ENCODE measurements at regions not wholly inside any gene's neighbourhood (a gene's known extent, or its start where the extent isn't known, plus 50 kb on each side); places are given as distances from the start of the nearest gene placed in this dataset.
"Not testable (repeated sequence)": the region's sequence is repeated elsewhere in the genome, so short reads cannot be mapped to it uniquely, and the experiment has no call there.

GRCh38 chr5:92734211-92734940, 846.6 kb downstream of the NR2F1-AS1 start:
- no peak for DNase-seq (ENCODE audit: low read depth, low spot score)
- in situ Hi-C loops (cut with HindIII; ENCODE audit: low pct_unique_long_range_greater_than_20kb, low sequenced_read_pairs), result no loop called here

DNA sequence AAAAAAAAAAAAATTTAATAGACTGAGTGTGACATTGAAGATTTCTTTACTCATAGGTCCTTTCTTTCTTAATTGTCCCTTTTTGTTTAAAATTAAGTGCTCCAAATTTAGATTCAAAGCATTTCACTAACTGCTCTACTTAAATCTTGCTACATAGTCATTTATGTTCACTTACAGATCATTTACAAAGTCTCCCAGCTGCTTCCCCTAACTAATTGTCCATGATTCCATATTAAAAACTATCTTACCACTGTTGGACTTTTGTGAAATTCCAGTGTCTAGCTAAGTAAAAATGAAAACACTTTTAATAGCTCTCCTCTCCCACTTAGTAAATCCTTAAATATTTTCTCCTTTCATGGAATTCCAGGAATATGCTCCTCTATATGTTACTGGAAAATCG, 850.5 kb downstream of the NR2F1-AS1 start:
- DNase-seq (ENCODE audit: low read depth, low spot score), result no peak
- in situ Hi-C loops (cut with HindIII; ENCODE audit: low pct_unique_long_range_greater_than_20kb, low sequenced_read_pairs), result no loop called here

DNA sequence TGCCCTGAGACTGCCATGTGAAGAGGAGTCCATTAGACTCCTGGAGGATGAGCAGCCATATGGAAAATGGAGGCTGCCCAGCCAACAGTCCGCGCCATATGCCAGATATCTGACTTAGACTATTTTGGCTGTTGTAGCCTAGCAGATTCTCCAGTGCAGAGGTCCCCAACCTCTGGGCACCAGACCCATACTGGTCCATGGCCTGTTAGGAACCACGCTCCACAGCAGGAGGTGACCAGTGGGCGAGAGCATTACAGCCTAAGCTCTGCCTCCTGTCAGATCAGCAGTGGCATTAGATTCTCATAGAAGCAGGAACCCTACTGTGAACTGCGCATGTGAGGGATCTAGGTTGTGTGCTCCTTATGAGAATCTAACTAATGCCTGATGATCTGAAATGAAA, 851.9 kb downstream of the NR2F1-AS1 start:
- in situ Hi-C loops (cut with HindIII; ENCODE audit: low pct_unique_long_range_greater_than_20kb, low sequenced_read_pairs), result no loop called here
- no peak for DNase-seq (ENCODE audit: low read depth, low spot score)

DNA sequence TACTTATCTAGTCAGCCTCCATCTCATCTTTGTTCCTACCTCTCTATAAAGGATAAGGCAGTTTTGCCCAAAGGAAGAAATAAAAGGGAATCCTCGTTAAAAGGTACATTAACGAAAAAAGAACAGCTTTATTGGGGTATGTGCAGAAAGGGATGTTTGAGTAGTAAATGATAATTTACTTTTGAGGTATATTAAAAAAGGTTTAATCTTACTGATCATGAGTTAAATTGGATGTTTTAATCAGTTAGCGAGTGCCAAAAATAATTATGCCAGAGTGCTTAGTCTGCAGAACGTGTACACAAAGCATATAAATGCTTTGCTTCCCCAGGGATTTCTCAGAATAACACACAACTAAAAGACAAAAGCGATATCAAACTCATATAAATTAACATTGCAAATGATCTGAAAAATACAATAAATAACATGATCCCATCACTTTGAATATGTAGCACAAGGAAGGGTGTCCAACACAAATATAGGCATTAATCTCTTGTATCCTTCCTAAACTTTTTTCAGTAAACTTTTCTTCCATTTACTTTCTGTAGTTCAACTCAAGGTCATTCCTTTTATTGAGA, 865.0 kb downstream of the NR2F1-AS1 start:
- in situ Hi-C loops (cut with HindIII; ENCODE audit: low pct_unique_long_range_greater_than_20kb, low sequenced_read_pairs), result no loop called here
- no peak for DNase-seq (ENCODE audit: low read depth, low spot score)

GRCh38 chr5:92713826-92714225, 867.2 kb downstream of the NR2F1-AS1 start:
- in situ Hi-C loops (cut with HindIII; ENCODE audit: low pct_unique_long_range_greater_than_20kb, low sequenced_read_pairs), result no loop called here
- no peak for DNase-seq (ENCODE audit: low read depth, low spot score)

- no peak for DNase-seq (ENCODE audit: low read depth, low spot score)
- in situ Hi-C loops (cut with HindIII; ENCODE audit: low pct_unique_long_range_greater_than_20kb, low sequenced_read_pairs), result no loop called here
These were observed 867.7 kb downstream of the NR2F1-AS1 start for GRCh38 chr5:92713335-92713743.

GRCh38 chr5:92711956-92712355, 869.1 kb downstream of the NR2F1-AS1 start:
- DNase-seq (ENCODE audit: low read depth, low spot score), result no peak
- in situ Hi-C loops (cut with HindIII; ENCODE audit: low pct_unique_long_range_greater_than_20kb, low sequenced_read_pairs), result no loop called here

DNA sequence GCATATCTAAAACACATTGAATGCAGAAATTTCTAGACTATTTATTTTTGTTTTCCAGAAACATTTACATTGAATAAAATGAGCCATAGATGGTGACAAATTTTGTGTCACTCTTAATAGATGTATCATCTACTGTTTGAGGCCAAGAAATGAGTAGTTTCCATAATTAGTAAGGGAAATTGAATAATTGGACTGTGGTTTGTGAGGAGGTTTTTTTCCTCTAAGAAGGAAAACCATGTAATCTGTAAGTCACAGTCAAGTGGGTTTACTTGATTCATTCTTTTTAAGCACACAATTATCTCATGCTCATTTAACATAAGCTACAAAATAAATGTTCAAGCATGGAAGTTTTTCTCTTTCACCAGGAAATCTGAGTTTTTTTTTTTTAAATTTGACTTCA, 876.4 kb downstream of the NR2F1-AS1 start:
- in situ Hi-C loops (cut with HindIII; ENCODE audit: low pct_unique_long_range_greater_than_20kb, low sequenced_read_pairs), result no loop called here
- no peak for DNase-seq (ENCODE audit: low read depth, low spot score)

DNA sequence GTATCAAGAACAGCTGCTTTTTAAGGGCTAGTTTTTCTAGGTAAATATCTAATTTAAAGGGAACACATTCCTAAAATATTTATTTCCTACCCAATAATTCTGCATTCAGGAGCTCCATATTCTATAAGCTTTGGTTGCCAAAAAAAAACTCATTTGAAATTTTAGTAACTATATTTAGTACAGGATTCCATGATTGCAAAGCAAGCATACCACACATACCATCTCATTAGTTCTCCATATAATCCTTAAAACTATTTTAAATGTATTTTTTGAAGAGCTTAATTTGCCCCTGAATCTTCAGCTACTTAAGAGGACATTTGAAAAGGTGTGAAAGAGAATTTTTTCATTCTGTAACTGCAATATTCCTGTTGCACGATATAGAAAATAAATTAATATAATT, 877.0 kb downstream of the NR2F1-AS1 start:
- no peak for DNase-seq (ENCODE audit: low read depth, low spot score)
- in situ Hi-C loops (cut with HindIII; ENCODE audit: low pct_unique_long_range_greater_than_20kb, low sequenced_read_pairs), result no loop called here

DNA sequence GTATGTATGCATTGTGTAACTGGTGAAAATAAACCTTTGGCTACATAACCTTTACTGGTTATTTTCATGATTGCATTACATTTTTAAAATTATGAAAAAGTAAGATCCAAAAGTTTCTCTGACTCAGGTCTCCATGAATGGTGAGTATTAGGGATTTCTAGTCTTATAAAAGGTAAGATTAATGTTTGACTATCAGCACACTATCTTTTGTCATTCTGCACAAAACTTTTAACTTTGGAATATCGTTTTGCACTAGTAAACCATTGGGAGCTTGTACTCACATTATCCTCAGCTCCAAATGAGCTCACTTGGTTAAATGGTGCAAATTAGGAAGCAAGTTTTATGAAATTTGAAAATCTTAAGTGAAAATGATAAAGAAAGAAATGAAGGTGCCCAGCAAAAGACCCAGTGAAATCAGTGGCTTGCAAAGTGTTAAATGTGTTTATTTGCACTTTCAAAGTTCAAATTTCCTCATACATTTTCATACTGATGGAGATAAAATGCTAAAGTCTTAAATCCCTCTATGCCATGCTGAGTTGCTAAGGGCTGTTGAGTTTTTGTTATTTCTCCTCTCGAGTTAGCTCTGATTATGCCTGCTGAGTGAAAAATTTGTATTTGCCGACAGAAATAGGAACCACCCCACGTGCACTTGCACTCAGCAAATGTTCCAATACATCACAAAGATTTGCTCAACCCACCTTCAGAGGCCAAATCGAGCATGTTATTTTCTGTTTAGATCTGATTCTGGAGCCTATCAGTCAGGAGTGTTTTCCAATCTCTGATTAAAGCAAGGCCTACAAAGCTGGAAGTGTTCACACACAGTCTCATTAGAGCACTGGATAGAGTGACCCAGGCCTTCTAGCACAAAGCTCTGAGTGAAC, 885.7 kb downstream of the NR2F1-AS1 start:
- no peak for DNase-seq (ENCODE audit: low read depth, low spot score)
- in situ Hi-C loops (cut with HindIII; ENCODE audit: low pct_unique_long_range_greater_than_20kb, low sequenced_read_pairs), result no loop called here

DNA sequence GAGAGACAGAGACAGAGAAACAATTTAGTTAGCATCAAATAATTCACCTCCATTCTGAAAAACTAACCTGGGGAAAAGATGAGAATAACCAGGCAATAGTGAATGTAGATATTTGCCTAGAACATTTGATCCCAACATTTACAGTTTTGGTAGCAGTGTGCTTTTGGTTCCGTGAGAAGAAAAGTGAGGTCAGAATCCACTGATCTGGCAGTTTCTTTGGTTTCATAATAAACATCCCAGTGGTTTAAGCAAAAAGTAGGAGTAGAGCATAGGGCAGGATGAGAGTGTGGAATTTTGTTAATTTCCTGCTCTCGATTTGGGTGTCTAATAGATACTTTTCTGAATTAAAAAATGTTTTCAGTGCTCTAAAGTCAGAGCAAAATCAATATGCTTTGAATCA, 887.0 kb downstream of the NR2F1-AS1 start:
- in situ Hi-C loops (cut with HindIII; ENCODE audit: low pct_unique_long_range_greater_than_20kb, low sequenced_read_pairs), result no loop called here
- no peak for DNase-seq (ENCODE audit: low read depth, low spot score)

GRCh38 chr5:92691955-92692354, 889.1 kb downstream of the NR2F1-AS1 start:
- in situ Hi-C loops (cut with HindIII; ENCODE audit: low pct_unique_long_range_greater_than_20kb, low sequenced_read_pairs); DNase-seq (ENCODE audit: low read depth, low spot score): not testable (repeated sequence)

DNA sequence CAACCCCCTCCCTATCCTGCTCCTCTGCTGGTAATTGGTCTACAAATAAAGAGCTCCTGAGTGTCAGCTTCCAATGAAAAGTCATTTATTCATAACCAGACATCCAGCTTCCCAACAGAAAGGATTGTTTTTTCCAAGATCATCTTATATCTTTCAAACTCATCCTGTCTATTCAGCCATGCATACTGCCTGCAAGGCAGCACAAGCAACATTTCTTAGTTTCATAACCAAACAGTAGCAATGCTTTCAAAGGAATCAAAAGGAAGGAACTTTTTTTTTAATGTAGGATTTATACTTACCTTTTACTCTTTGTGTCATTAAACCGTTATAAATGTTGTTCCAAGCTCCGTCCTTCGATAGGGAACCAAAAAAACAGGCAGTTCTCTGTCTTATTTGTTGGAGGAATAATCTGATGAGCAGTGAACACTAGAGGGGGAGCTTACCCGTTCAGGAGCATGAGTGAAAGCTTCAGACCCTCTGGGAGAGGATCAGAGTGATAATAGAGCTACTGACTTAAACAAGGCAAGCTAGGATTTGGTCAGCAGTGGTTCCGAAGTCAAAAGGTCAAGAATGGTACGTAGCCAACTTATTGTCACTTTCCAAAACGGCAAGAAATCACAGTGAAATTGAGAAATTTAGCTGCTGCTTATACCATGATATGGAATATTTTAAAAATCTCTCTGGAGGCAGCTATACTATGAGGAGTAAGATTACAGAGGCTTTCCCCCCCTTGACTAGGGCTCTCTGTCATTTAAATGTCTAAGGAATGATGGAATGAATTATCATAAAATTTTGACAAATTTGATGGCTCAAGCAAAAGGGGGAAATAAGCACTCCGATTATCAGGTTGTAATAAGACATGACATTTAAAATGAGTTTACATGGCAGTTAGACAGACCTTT, 892.9 kb downstream of the NR2F1-AS1 start:
- peak; percentile 82 for DNase-seq (ENCODE audit: low read depth, low spot score)
- in situ Hi-C loops (cut with HindIII; ENCODE audit: low pct_unique_long_range_greater_than_20kb, low sequenced_read_pairs), result no loop called here

- peak; percentile 72 for DNase-seq (ENCODE audit: low read depth, low spot score)
- in situ Hi-C loops (cut with HindIII; ENCODE audit: low pct_unique_long_range_greater_than_20kb, low sequenced_read_pairs), result no loop called here
These were observed 902.4 kb downstream of the NR2F1-AS1 start for GRCh38 chr5:92678640-92679039.

DNA sequence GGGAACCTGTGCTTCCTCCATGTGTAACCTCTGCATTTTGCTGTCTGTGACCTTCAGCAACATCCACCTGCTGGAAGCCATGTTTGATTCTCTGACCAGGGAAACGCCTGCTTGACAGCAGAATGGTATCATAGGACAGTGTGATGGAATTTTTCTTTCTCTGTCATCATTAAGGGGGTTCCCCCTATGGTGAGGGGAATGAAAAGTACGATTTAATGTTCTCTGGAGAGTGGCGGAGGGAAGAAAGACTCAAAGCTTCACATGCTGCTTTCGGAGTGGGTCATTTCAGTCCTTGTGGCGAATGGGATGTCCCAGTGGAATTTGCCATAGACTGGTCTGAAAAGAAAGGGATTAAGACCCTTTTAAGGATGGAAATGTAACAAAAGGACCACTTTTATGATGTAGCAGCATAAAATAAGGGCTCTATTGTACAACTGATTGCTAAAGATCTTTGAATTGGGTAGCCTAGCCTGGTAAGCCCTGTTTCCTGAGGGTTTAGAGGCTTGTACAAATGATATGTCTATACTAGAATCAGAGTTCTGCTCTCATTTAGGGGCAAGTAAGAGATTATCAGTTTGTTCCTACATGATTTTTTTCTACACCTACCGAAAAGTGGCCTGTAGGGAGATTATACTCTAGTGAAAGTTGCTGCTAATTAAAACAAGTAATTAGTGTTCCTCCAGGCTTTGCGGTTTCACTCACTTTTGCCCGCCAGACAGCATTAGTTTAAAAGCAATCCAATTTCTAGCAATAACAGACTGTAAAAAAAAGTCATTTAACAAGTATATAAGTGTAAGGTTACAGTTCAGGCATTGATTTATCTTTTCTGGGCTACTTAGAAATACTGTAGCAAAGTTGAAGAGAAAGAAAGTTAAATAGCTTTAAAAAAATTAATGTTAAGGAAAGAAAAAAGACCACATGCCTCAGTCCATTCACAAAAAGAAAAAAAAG, 904.5 kb downstream of the NR2F1-AS1 start:
- in situ Hi-C loops (cut with HindIII; ENCODE audit: low pct_unique_long_range_greater_than_20kb, low sequenced_read_pairs), result no loop called here
- DNase-seq (ENCODE audit: low read depth, low spot score), result no peak

DNA sequence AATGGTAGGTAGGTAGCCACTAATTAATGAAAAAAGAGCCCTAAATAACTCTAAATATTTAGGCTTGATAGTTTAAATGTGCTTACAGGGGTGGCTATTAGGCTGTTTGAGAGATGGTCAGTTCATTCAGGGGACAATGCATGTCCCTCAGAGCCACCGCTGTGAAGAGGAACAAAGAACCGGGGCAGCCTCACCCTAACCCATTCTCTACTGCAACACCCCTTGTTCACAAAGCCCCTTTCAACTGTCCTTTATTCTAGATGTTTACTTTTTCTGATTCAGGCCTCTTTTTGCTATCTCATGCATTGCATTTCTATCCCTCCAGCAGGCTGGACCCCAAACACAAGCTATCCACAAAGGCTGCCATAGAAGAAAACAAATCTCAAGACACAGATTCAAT, 906.7 kb downstream of the NR2F1-AS1 start:
- DNase-seq (ENCODE audit: low read depth, low spot score), result no peak
- in situ Hi-C loops (cut with HindIII; ENCODE audit: low pct_unique_long_range_greater_than_20kb, low sequenced_read_pairs), result no loop called here

DNA sequence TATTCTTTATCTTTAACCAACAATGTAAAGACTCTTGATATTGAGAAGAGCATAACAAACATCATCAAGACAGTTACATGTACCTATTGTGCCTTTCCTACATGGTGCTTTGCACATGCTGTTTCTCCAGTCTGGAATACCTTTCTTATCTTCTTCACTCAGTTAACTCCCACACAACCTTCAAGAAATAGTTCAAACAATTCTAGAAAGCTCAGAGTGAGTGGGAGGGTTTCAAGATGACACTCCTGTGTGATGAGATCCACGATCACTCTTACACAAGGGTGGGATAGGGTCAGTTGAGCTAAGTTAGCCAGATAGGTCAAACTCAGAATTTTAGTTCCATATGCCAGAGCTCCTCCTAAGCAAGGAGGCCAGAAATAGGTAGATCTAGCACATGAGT, 915.5 kb downstream of the NR2F1-AS1 start:
- no peak for DNase-seq (ENCODE audit: low read depth, low spot score)
- in situ Hi-C loops (cut with HindIII; ENCODE audit: low pct_unique_long_range_greater_than_20kb, low sequenced_read_pairs), result no loop called here
